SW480 (cell line): ENCODE measurements at regions not wholly inside any gene's neighbourhood (a gene's known extent, or its start where the extent isn't known, plus 50 kb on each side); places are given as distances from the start of the nearest gene placed in this dataset.
"Not testable (repeated sequence)": the region's sequence is repeated elsewhere in the genome, so short reads cannot be mapped to it uniquely, and the experiment has no call there.

ENCODE experiments used
- DNase-seq: peaks from one replicate; pipeline ENCODE4 v3.0.0-alpha.2; 2016; ENCODE audit warnings: low spot score

DNA sequence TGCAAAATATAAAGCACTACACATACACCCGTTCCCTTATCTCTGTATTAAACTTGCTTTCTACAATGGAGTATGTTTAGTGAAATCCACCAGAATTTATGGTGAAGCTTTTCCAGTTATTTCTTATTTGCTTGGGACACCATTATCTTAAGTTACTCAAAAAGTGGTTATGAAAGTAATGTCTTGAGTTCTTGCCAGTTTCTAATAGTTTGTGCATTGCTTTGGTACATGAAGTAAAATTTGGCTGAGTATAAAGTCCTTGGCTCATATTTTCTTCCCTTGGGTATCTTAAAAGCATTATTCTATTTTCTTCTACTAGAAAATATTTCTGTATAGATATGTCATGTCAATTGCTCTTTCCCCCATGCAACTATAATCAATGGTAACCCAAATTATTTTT lies 85.2 kb downstream of the POLR1F start:
- no peak for DNase-seq

DNA sequence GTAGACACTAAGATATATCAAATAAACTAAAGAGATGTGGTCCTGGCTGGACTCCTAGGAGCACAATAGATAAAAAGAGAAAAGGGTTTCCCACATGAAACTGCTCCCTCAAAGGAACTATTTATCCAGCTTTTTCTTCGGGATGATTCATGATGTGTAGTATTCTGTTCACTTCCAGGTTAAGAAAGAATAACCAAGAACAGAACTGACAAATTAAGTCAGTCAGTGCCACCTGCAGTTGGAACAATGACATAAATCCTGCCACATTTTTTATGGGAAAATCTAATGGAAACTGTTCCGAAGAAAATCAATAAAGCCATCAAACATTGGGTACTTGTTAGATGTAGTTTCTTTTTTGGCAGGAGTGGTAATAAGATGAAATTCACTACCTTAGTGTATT lies 87.1 kb downstream of the POLR1F start:
- peak; percentile 32 for DNase-seq

DNA sequence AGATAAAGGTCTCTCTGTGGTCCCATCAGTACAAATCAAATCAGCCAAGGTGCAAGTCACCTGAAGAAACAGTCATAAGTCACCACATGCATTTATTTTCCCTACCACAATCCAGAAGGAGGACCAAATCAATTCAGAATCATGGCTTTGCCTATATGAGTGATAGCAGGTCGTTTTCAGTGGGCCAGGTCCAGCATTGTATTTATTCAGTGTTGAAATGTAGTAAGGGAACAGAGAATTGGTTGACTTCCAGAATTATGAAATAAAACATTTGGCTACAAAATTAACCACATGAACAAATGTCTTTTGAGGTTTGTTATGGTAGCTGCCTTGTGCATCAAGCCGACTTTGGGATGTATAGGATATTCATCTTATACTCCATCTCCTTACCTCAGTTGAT lies 88.4 kb downstream of the POLR1F start:
- no peak for DNase-seq

DNA sequence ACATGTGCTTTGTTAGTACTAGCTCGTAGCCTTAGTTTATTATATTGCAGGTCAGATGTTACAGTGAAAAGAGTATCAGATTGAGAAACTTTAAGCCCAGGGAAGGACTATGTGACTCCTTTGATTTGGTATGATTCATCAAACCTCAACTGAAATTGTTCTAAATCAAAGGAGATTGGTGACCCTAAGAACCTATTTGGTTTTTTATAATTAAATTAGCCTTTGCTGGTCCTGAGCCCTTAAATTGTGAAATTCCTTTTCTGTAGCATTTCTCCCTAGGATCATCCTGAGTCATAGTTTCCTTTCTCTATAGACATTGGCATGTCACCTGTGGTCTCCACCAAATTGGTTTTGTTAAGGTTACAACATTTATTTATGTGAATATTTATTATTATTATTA lies 89.7 kb downstream of the POLR1F start:
- peak; percentile 2 for DNase-seq

DNA sequence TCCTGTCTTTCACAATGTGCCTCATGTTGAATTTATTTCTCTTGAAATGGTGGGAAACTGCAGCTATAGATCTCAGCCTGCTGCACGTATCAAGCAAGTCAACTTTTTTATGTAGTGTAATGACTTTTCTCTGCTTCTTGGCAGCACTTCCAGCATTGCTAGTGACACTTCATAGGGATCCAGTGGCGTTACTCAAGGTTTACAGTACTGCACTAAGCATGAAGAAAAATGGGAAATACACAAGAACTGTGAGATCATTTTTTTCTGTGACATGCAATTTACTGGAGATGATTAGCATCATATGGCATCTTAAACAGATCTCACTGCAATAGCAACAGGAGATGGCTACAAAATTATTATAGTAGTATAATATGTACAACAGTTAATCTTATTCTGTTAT lies 90.9 kb downstream of the POLR1F start:
- DNase-seq = no peak

DNA sequence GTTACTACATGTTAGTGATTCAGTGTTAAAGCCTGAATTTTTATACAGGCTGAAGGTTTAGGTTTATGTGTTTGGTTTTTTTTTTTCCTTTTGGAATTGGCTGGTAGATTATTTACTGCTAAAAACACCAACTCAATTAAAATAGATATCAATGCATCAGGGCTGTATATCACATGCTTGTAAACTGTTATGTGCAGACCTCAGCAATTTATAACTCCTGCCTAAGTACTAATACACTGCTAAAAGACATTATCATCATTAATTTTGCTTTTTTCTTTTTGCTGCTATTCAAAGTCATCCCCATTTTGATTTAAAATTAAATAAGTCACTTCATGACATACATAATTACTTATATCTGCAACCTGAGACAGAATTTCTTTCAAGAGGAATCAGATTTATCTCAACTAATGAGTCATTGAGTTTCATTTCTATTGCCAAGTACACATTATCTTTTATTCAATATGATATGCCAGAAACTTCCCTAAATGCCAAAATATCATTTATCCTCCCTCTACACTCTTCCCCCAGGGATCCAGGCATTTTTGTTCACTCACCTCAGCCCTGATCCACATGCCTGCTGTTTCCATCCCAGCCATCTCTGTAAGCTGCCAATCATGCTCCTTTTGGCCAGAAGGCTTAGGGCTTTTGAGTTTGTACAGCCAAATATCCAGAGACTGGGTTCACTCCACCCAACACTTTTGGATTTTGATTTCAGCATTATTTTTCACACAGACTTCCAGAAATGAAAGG lies 98.5 kb downstream of the POLR1F start:
- no peak for DNase-seq

DNA sequence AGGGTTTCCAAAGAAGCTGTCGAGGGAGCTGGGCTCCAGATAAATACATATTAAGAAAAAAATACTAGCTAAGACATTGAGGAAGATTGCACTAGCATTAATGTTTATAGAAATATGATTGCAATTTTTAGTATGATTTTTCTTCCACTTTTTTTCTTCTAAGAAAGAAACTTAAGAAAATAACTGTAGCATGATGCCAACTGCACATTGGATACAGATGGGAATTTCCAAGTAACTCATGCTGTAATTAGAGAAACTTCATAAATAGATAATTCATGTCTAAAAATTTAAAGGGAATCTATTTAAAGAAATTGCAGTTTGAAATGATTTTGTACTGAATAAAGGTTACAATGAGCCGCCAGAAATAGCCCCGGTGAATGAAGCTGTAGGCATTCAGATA lies 119.4 kb downstream of the POLR1F start:
- no peak for DNase-seq

DNA sequence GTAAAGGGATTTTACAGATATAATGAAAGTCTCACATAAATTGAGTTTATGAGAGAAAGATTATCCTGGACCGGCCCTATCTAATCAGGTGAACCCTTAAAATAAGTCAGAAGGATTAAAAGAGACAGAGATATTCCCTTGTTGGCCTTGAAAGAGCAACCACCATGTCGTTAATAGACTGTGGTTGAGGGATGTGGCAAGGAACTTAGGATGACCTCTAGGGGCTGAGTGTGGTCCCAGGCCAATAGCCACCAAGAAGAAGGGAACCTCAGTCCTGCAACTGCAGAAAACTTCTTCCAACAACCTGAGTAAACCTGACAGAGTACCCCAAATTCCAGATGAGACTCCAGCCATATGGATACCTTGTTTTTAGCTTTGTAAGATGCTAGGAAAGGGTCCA lies 121.5 kb downstream of the POLR1F start:
- peak; percentile 46 for DNase-seq

DNA sequence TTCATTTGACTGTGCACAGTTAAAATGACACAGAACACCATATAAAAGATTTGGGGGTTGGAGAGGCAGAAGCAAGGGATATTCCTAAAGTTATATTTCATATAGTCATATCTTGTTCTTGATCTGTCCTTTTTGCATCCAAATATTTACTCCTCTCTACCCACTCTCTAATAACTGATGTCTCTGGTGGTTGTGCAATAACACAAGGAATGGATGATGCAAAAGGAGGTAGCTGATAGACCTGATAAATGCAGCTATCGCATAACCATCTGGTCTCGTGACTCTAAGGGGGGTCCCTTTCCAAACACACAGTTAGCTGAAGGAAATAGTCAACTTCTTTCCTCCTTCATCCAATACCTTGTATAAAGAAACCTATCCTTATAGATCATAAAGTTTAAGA lies 123.1 kb downstream of the POLR1F start:
- DNase-seq = no peak

DNA sequence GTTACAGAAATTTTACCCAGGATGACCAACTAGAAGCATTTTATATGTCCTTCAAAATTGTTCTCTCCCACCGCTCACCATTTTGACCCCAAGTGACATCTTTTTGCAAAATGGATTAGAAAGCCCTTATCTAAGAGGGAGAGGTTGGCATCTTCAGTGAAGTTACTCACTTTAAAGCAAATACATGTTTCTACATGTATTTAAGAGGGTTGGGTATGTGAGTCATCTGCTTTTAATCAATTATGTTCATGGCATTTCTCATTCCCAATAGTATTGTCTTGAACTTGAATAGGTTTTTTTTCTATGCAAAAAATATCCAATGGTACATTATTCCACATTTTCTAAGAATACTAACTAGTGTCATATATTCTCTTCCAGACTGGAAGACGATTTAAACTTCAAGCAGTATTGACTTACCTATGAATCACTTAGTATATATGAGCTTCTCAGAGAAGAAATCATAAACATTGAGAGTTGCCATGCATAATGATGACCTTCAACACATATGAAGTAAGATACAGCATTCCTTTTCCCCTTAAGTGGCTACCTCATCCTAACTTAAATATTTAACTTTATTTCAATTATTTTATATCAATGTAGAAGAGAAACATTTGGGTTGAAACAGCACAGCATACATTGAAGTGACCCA lies 132.8 kb downstream of the POLR1F start:
- DNase-seq = no peak

DNA sequence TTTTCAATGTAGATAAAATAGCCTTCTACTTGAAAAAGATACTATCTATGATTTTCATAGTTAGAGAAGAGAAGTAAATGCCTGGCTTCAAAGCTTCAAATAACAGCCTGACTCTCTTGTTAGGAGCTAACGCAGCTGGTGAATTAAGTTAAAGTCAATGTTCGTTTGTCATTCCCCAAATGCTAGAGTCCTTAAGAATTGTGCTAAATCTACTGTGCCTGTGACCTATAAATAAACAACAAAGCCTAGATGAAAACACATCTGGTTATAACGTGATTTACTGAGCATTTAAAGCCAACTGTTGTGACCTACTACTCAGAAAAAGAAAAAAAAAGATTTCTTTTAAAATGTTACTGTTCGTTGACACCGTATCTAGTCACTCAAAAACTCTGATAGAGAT lies 134.7 kb downstream of the POLR1F start:
- DNase-seq = no peak

DNA sequence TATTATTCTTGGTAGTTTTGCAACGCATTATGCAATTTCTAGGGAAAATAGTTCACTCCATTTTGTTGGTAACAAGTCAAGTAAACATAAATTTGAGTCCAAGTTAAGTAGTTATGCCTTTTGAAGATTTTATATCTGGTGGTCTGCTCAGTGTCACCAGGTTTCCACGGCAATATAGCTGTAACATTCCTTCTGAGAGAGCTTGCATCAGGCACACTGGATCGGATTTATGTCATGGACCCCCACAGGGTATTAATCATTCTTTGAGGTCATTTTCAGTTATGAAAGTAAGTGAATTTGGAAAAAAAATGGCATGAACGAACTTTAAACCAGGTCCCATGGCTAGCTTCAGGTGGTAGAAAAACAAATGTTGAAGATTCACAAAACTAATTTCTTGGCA lies 136.3 kb downstream of the POLR1F start:
- no peak for DNase-seq

DNA sequence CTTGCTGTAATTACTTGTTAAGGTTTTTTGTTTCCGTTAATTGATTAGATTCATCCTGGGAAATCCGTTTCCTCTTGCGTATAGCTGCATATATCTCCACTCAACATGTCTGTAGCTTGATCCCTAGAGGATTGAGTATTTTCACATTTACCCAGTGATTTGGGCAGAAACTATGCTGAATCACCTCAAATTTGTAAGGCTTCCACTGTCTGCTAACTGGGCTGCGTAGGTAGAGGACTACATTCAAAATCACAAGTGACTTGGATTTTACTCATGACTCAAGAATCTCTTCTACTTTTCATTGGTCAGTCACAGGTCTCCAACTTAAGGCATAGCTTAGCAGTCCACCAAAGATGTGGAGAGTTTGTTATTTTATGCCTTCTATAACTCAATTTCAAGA lies 141.8 kb downstream of the POLR1F start:
- DNase-seq = no peak

DNA sequence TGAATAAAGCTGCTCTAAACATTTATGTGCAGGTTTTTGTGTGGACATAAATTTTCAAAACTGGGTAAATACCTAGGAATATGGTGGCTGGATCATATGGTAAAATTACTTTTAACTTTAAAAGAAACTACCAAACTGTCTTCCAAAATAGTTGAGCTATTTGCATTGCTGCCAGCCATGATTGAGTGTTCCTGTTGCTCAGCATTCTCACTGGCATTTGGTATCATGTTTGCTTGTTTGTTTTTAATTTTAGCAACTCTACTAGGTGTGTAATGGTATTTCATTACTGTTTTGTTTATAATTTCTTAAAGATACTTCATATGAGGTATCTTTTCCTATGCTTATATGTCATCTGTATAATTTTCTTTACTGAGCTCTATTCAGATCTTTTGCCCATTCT lies 143.2 kb downstream of the POLR1F start:
- no peak for DNase-seq

DNA sequence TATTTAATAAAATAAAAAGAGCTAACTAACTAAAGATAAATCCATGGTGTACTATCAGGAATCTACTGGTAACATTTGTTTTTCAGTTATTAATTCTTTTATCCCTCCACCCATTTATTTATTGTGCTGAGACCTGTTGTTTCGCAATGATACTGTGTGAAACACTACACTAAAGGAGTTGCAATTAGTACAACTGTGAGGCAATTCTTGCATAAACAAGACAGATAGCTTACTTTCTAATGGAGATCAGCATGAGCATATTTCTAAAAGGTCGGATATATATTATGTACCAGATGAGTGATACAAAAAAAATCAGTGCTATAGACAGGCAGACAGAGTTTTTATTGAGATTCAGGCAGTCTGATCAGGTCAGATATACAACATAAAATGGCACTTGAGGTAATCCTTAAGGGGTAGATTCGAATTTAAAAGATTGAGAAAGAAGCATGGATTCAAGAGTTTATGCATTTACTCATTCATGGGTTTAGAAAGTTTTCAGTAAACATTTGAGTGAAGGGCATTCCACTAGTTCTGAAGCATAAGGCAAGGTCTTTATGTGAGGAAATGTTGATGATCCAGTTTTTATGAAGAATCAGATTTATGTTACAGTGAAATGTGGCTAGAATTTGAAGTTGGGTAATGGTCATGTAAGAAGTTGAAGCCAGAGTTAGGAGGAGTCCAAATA lies 147.6 kb downstream of the POLR1F start:
- no peak for DNase-seq

DNA sequence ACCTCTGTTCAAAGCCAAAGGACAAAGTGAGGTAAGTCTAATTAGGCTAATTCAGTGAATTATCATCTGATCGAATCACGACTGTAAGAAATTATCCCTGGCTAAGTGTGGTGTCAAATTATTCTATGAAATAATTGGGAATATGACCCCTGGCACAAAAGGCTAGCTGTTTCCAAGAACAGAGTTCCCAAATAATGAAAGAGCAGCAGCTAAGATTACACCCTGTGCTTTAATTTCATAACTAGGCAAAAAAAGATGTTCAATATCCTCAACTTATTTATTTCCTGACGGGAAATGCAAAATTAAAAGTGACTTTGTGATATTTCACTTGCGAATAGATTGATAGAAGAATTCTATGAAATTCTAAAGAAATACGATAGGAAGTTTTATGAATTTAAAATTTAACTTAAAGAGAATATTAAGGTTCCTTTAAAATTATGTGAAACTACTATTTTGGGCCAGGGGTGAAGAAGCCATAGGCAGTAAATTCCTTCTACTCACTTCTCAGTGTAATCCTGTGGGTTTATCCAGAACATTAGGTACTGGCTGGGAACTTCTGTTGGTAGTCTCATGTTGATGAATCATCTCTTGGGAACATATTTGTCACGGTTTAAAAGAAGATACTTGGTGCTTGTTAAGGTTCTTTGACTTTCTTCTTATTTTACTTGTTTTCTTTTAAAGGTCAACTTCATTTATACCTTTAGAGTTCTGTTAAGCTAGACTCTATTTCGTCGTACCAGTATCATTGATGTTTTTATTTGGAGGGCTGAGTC lies 148.5 kb downstream of the POLR1F start:
- no peak for DNase-seq

DNA sequence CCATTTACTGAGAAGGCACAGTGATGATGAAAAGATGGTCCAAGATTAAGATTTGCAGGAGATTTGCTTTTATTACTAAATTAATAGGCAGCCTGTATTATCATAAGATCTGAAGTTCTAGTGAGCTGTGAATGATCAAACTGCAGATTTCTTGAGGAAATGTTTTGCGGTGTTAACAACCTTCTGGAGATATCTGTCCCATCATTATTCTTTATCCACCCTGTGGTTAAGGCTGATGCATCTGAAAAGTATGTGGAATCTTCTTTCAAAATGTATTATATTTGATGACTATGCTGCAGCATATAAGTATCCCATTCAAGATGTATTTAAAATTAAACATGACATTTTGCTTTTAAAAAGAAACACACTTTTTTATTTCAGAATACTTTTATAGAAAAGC lies 150.3 kb downstream of the POLR1F start:
- no peak for DNase-seq

DNA sequence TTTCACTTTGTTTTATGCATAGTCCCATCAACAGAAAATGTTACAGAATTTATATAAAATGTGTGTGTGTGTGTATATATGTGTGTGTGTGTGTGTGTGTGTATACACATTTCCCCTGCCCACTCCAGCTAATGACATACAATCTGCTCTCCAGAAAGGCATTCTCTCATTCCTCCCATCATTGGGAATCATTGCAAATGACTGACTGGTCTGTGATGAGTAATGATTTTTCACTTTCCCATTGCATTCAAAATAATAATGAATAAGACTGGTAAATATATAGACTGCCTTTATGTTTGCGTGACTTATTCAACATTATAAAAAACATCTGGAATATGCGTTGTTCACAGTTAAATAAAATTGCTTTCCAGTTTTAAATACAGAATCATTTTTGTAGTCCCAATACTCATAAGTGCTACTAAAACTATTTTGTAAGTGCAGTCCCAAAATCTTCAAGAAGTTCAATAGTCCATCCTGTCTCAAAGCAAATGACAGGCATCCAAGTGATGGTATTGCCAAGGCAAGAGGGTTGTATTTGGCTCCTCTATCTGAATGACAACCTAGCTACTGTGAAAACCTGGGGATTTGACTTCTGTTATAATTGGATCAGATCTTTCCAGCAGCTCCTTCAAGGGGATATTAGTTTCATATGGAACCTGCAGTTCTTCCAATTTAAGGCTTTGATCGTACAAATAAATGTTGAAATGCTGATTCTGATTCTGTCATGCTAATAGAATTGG lies 150.9 kb downstream of the POLR1F start:
- DNase-seq = no peak

DNA sequence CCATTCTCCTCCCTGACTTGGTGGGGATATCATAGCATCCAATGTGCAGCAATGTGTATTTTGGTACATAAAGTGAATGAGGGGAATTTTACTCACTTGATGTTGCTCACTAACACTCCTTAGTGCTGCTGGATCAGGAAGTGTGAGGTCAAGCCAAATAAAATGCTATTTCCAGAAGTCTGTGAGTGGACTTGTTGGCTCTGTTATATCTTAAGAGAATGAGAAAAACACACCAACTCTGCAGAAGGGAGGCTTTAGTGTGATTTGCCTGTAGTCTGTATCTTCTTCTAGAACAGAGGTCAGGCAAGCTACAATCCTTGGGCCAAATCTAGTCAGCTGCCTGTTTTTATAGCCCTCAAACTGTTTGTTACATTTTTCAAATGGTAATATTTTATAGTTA lies 154.3 kb downstream of the POLR1F start:
- DNase-seq = no peak

DNA sequence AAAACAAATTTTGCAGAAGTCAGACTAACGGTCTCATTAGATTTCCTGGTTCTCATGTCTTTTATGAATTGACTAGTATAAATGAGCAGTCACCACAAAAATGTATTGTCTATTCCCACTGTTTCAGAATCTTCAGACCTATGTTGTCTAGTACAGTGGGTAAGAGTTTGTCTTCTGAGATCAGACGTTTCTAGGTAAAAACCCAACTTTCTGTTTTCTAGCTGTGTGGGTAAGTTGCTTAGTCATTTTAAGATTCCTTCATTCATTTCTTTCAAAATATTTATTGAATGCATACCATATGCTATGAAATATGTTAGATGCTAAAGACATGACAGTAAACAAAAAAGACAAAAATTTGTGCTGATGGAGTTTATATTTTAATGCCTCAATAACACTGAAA lies 156.3 kb downstream of the POLR1F start:
- no peak for DNase-seq

DNA sequence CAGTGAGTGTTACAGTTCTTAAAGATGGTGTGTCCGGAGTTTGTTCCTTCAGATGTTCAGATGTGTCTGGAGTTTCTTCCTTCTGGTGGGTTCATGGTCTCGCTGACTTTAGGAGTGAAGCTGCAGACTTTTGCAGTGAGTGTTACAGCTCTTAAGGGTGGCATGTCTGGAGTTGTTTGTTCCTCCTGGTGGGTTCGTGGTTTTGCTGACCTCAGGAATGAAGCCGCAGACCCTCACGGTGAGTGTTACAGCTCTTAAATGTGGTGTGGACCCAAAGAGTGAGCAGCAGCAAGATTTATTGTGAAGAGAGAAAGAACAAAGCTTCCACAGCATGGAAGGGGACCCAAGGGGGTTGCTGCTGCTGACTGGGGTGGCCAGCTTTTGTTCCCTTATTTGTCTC lies 159.6 kb downstream of the POLR1F start:
- not testable (repeated sequence) for DNase-seq

DNA sequence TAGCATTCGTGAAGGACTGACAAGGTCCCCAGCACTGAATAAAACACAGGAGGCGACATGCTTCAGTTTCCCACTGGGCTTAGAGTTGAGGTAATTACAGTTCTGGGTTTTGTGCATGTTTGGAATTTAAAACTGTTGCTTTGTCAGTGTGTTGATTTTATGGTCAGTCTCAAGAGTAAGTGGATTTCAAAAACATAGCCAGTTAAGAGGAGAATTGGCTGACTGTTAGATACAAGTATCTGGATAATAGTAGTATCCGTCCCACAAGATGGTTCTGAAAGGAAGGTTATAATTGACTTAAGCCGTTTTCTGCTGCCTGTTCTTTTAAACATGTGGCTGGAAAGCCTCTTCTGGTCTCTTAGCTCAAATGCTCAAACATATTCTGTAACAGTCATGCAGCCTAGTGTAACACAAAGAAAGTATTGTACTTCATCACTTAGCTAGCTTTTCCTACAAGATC lies 170.9 kb downstream of the POLR1F start:
- DNase-seq = peak; percentile 58
